OCI-LY7 (cell line): ENCODE measurements at regions not wholly inside any gene's neighbourhood (a gene's known extent, or its start where the extent isn't known, plus 50 kb on each side); places are given as distances from the start of the nearest gene placed in this dataset.

ENCODE experiments used
- EZH2phosphoT487 ChIP-seq: fragments of 200-600 bp; sonication (generic); IDR thresholded peaks from 2 replicates; pipeline ENCODE4 v1.6.1; 2018; ENCODE audit warnings: low read depth, borderline replicate concordance, mild to moderate bottlenecking, mixed run types, antibody characterized with exemption, low read length, moderate library complexity, mixed read lengths
- TF ChIP-seq, protein P1 (sequence below): fragments of 200-600 bp; sonication (generic); conservative IDR thresholded peaks from 2 replicates; pipeline ENCODE4 v1.5.1; 2014; ENCODE audit warnings: mild to moderate bottlenecking, antibody characterized with exemption, low read length, moderate library complexity, mixed read lengths

DNA sequence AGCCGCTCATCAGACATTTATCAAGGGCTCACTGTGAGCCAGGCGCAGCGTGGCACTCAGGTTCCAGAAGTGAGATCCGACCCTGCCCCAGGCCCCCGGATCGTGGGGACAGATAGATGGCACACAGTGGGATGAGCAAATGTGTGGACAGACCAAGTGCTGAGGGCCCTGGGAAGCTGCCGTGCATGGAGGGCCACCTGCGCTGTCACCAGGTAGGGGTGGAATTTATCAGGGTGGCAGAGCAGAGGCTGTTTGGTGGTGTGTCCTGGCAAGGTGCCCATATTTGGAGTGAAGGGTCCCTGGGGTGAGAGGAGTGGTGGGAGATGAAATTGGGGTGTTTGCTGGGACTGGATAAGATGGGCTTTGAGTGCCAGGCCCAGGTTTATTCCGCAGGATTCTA lies 92.8 kb upstream of the HS6ST1 start:
- TF ChIP-seq, protein P1, sequence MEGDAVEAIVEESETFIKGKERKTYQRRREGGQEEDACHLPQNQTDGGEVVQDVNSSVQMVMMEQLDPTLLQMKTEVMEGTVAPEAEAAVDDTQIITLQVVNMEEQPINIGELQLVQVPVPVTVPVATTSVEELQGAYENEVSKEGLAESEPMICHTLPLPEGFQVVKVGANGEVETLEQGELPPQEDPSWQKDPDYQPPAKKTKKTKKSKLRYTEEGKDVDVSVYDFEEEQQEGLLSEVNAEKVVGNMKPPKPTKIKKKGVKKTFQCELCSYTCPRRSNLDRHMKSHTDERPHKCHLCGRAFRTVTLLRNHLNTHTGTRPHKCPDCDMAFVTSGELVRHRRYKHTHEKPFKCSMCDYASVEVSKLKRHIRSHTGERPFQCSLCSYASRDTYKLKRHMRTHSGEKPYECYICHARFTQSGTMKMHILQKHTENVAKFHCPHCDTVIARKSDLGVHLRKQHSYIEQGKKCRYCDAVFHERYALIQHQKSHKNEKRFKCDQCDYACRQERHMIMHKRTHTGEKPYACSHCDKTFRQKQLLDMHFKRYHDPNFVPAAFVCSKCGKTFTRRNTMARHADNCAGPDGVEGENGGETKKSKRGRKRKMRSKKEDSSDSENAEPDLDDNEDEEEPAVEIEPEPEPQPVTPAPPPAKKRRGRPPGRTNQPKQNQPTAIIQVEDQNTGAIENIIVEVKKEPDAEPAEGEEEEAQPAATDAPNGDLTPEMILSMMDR = no peak
- no peak for TF ChIP-seq EZH2phosphoT487
